ENCODE measurements at regions not wholly inside any gene's neighbourhood (a gene's known extent, or its start where the extent isn't known, plus 50 kb on each side); places are given as distances from the start of the nearest gene placed in this dataset.

GRCh38 chr10:52679117-52679516, 93.5 kb downstream of the MBL2 start:
- no peaks in the 10 kb centered on the region for H3K4me1 Mint-ChIP-seq (ENCODE audit: low read depth)
- no peaks in the 10 kb centered on the region for H3K27me3 Mint-ChIP-seq (ENCODE audit: low read depth)
- CTCF ChIA-PET = no interaction called here
- no peaks in the 10 kb centered on the region for H3K9me3 Mint-ChIP-seq
- no peak overlapping the region for H3K27ac Mint-ChIP-seq
- no peak overlapping the region for H3K4me3 Mint-ChIP-seq
- H3K36me3 Mint-ChIP-seq (ENCODE audit: low read depth) = no peaks in the 10 kb centered on the region
- no peak for DNase-seq
- intact Hi-C loops (cut with micrococcal nuclease) = no loop called here

GRCh38 chr10:52682766-52683165, 89.8 kb downstream of the MBL2 start:
- Mint-ChIP-seq H3K4me1 (ENCODE audit: low read depth) (no peaks in the 10 kb centered on the region), H3K27me3 (ENCODE audit: low read depth) (no peaks in the 10 kb centered on the region)
- CTCF ChIA-PET = no interaction called here

GRCh38 chr10:52683776-52684175, 88.8 kb downstream of the MBL2 start:
- Mint-ChIP-seq H3K4me3 (no peak overlapping the region), H3K36me3 (ENCODE audit: low read depth) (no peaks in the 10 kb centered on the region), H3K27ac (no peak overlapping the region), H3K9me3 (peaks cover 3% of the 10 kb centered on the region), H3K27me3 (ENCODE audit: low read depth) (no peaks in the 10 kb centered on the region), H3K4me1 (ENCODE audit: low read depth) (no peaks in the 10 kb centered on the region)
- no peak for DNase-seq
- intact Hi-C loops (cut with micrococcal nuclease) = no loop called here
- CTCF ChIA-PET = no interaction called here

More at GRCh38 chr10:52682766-52683165, 89.8 kb downstream of the MBL2 start:
- H3K36me3 Mint-ChIP-seq (ENCODE audit: low read depth) = no peaks in the 10 kb centered on the region
- DNase-seq = no peak
- intact Hi-C loops (cut with micrococcal nuclease) = no loop called here
- H3K9me3 Mint-ChIP-seq = peaks cover 3% of the 10 kb centered on the region
- no peak overlapping the region for H3K4me3 Mint-ChIP-seq
- no peak overlapping the region for H3K27ac Mint-ChIP-seq

- Mint-ChIP-seq H3K4me1 (ENCODE audit: low read depth) (no peaks in the 10 kb centered on the region), H3K4me3 (no peak overlapping the region), H3K9me3 (peaks cover 12% of the 10 kb centered on the region), H3K27ac (no peak overlapping the region), H3K36me3 (ENCODE audit: low read depth) (no peaks in the 10 kb centered on the region), H3K27me3 (ENCODE audit: low read depth) (no peaks in the 10 kb centered on the region)
- DNase-seq = no peak
- intact Hi-C loops (cut with micrococcal nuclease) = no loop called here
- CTCF ChIA-PET = no interaction called here
These were observed 83.7 kb downstream of the MBL2 start for GRCh38 chr10:52688899-52689298.

- no peak for DNase-seq
- H3K36me3 Mint-ChIP-seq (ENCODE audit: low read depth) = no peaks in the 10 kb centered on the region
- intact Hi-C loops (cut with micrococcal nuclease) = no loop called here
- no peak overlapping the region for H3K27ac Mint-ChIP-seq
- H3K4me3 Mint-ChIP-seq = no peak overlapping the region
- CTCF ChIA-PET = no interaction called here
- H3K27me3 Mint-ChIP-seq (ENCODE audit: low read depth) = no peaks in the 10 kb centered on the region
- peaks cover 8% of the 10 kb centered on the region for H3K9me3 Mint-ChIP-seq
- H3K4me1 Mint-ChIP-seq (ENCODE audit: low read depth) = no peaks in the 10 kb centered on the region
These were observed 76.4 kb downstream of the MBL2 start for GRCh38 chr10:52696232-52696631.

- CTCF ChIA-PET = no interaction called here
- Mint-ChIP-seq H3K4me1 (ENCODE audit: low read depth) (no peaks in the 10 kb centered on the region), H3K36me3 (ENCODE audit: low read depth) (no peaks in the 10 kb centered on the region), H3K9me3 (no peaks in the 10 kb centered on the region), H3K27ac (no peak overlapping the region), H3K27me3 (ENCODE audit: low read depth) (no peaks in the 10 kb centered on the region), H3K4me3 (no peak overlapping the region)
- intact Hi-C loops (cut with micrococcal nuclease) = no loop called here
- no peak for DNase-seq
These were observed 70.9 kb downstream of the MBL2 start for GRCh38 chr10:52701647-52702046.

GRCh38 chr10:52703451-52703850, 69.1 kb downstream of the MBL2 start:
- H3K36me3 Mint-ChIP-seq (ENCODE audit: low read depth) = no peaks in the 10 kb centered on the region
- no peak overlapping the region for H3K27ac Mint-ChIP-seq
- no peaks in the 10 kb centered on the region for H3K4me1 Mint-ChIP-seq (ENCODE audit: low read depth)
- DNase-seq = no peak
- no peaks in the 10 kb centered on the region for H3K9me3 Mint-ChIP-seq
- H3K4me3 Mint-ChIP-seq = no peak overlapping the region
- CTCF ChIA-PET = no interaction called here
- no peaks in the 10 kb centered on the region for H3K27me3 Mint-ChIP-seq (ENCODE audit: low read depth)
- intact Hi-C loops (cut with micrococcal nuclease) = no loop called here

- CTCF ChIA-PET = no interaction called here
- no peak overlapping the region for H3K27ac Mint-ChIP-seq
- H3K4me1 Mint-ChIP-seq (ENCODE audit: low read depth) = no peaks in the 10 kb centered on the region
- intact Hi-C loops (cut with micrococcal nuclease) = no loop called here
- H3K4me3 Mint-ChIP-seq = no peak overlapping the region
- no peaks in the 10 kb centered on the region for H3K36me3 Mint-ChIP-seq (ENCODE audit: low read depth)
- H3K9me3 Mint-ChIP-seq = no peaks in the 10 kb centered on the region
- no peaks in the 10 kb centered on the region for H3K27me3 Mint-ChIP-seq (ENCODE audit: low read depth)
- DNase-seq = no peak
These were observed 68.7 kb downstream of the MBL2 start for GRCh38 chr10:52703898-52704297.

- CTCF ChIA-PET = no interaction called here
- no peaks in the 10 kb centered on the region for H3K36me3 Mint-ChIP-seq (ENCODE audit: low read depth)
- no peaks in the 10 kb centered on the region for H3K27me3 Mint-ChIP-seq (ENCODE audit: low read depth)
- H3K4me1 Mint-ChIP-seq (ENCODE audit: low read depth) = no peaks in the 10 kb centered on the region
- no peak for DNase-seq
- H3K27ac Mint-ChIP-seq = no peak overlapping the region
- intact Hi-C loops (cut with micrococcal nuclease) = no loop called here
- H3K4me3 Mint-ChIP-seq = no peak overlapping the region
- no peaks in the 10 kb centered on the region for H3K9me3 Mint-ChIP-seq
These were observed 66.1 kb downstream of the MBL2 start for GRCh38 chr10:52706332-52707070.
